Gastroesophageal sphincter (tissue), 3 donors: ENCODE measurements at regions not wholly inside any gene's neighbourhood (a gene's known extent, or its start where the extent isn't known, plus 50 kb on each side); places are given as distances from the start of the nearest gene placed in this dataset.

ENCODE experiments used
- POLR2A ChIP-seq, 2 donors: fragments of 450-650 bp; IDR thresholded peaks; one replicate each; pipeline ENCODE4 v1.6.1; 2017; ENCODE audit warnings: antibody characterized with exemption in 2 of 2, mild to moderate bottlenecking in 2 of 2, moderate library complexity in 1 of 2
- POLR2AphosphoS5 ChIP-seq: sonication (generic); formaldehyde crosslinking; IDR thresholded peaks from one replicate; pipeline ENCODE4 v1.6.1; 2017; ENCODE audit warnings: antibody characterized with exemption
- TF ChIP-seq, protein P1 (sequence below), 4 experiments: fragments of 200-600 bp in 2 of 4; fragments of 450-650 bp in 2 of 4; sonication (generic) in 1 of 4; IDR thresholded peaks; one replicate each; pipeline ENCODE4 v1.5.1; 2017 to 2019; ENCODE audit warnings: antibody characterized with exemption in 4 of 4, mild to moderate bottlenecking in 2 of 4, moderate library complexity in 2 of 4

GRCh38 chr15:100730655-100731266 is 128.4 kb downstream of the ASB7 start:
- TF ChIP-seq, protein P1, sequence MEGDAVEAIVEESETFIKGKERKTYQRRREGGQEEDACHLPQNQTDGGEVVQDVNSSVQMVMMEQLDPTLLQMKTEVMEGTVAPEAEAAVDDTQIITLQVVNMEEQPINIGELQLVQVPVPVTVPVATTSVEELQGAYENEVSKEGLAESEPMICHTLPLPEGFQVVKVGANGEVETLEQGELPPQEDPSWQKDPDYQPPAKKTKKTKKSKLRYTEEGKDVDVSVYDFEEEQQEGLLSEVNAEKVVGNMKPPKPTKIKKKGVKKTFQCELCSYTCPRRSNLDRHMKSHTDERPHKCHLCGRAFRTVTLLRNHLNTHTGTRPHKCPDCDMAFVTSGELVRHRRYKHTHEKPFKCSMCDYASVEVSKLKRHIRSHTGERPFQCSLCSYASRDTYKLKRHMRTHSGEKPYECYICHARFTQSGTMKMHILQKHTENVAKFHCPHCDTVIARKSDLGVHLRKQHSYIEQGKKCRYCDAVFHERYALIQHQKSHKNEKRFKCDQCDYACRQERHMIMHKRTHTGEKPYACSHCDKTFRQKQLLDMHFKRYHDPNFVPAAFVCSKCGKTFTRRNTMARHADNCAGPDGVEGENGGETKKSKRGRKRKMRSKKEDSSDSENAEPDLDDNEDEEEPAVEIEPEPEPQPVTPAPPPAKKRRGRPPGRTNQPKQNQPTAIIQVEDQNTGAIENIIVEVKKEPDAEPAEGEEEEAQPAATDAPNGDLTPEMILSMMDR (IDR thresholded peaks at IDR 0.05), result no peak
- no peak for TF ChIP-seq POLR2A (IDR thresholded peaks at IDR 0.05)
- no peak for TF ChIP-seq POLR2AphosphoS5
